Adrenal gland (tissue), 5 donors: ENCODE measurements at regions not wholly inside any gene's neighbourhood (a gene's known extent, or its start where the extent isn't known, plus 50 kb on each side); places are given as distances from the start of the nearest gene placed in this dataset.

Source experiments
- CTCF ChIP-seq, 6 experiments: fragments of 450-650 bp in 4 of 6; fragments of 200-600 bp in 2 of 6; sonication (generic) in 1 of 6; IDR thresholded peaks; 1 replicate in 5 of 6; 2 replicates in 1 of 6; pipeline versions ENCODE4 v1.5.1 to v1.8.0; 2016 to 2021; ENCODE audit warnings: antibody characterized with exemption in 6 of 6, mild to moderate bottlenecking in 2 of 6, moderate library complexity in 1 of 6
- POLR2A ChIP-seq, 2 donors: fragments of 450-650 bp; IDR thresholded peaks; one replicate each; pipeline ENCODE4 v1.6.1; 2017; ENCODE audit warnings: antibody characterized with exemption in 2 of 2, mild to moderate bottlenecking in 2 of 2, moderate library complexity in 1 of 2
- donor health status: DM: no; HTN: no; CAD: no.

GRCh38 chr3:25362118-25362517 is 65.9 kb upstream of the RARB start:
- TF ChIP-seq CTCF (IDR thresholded peaks at IDR 0.05): no peak
- TF ChIP-seq POLR2A (IDR thresholded peaks at IDR 0.05): no peak
